Astrocyte (in vitro differentiated cells and primary cell): ENCODE measurements at regions not wholly inside any gene's neighbourhood (a gene's known extent, or its start where the extent isn't known, plus 50 kb on each side); places are given as distances from the start of the nearest gene placed in this dataset.

Experiments
- DNase-seq: peaks from one replicate; pipeline ENCODE4 v3.0.0-alpha.2; 2010; ENCODE audit warnings: low read depth
- FAIRE-seq: peaks from 2 replicates; lab custom pipeline; 2011; peaks lifted over from hg19 to GRCh38; lab: Jason Lieb, UNC
- H2AFZ ChIP-seq: 2 replicates; pipeline ENCODE4 v1.6.0; 2012; ENCODE audit warnings: low read depth, low read length, inconsistent platforms
- H3K27ac ChIP-seq: 2 replicates; pipeline ENCODE4 v1.5.1; 2011; ENCODE audit warnings: low read depth, low read length, inconsistent platforms
- H3K27me3 ChIP-seq: 2 replicates; pipeline ENCODE4 v1.6.0; 2011; ENCODE audit warnings: low read length, inconsistent platforms; ENCODE audit not compliant: insufficient read depth
- H3K36me3 ChIP-seq: 2 replicates; pipeline ENCODE4 v1.5.1; 2011; ENCODE audit warnings: low read length, inconsistent platforms; ENCODE audit not compliant: insufficient read depth
- H3K4me1 ChIP-seq: 2 replicates; pipeline ENCODE4 v1.5.1; 2011; ENCODE audit warnings: low read length, inconsistent platforms; ENCODE audit not compliant: insufficient read depth
- H3K4me2 ChIP-seq: 2 replicates; pipeline ENCODE4 v1.6.0; 2012; ENCODE audit warnings: low read length, inconsistent platforms
- H3K4me3 ChIP-seq: 2 replicates; pipeline ENCODE4 v1.5.1; 2011; ENCODE audit warnings: low read depth, mild to moderate bottlenecking, low read length, inconsistent platforms; ENCODE audit not compliant: insufficient read depth
- H3K79me2 ChIP-seq: 2 replicates; pipeline ENCODE4 v1.6.0; 2012; ENCODE audit warnings: mild to moderate bottlenecking, low read length, inconsistent platforms; ENCODE audit not compliant: insufficient read depth
- H3K9ac ChIP-seq: 2 replicates; pipeline ENCODE4 v1.6.0; 2012; ENCODE audit warnings: mild to moderate bottlenecking, low read length, inconsistent platforms
- H3K9me3 ChIP-seq: 2 replicates; pipeline ENCODE4 v1.5.1; 2012; ENCODE audit warnings: low read depth, mild to moderate bottlenecking, low read length, inconsistent platforms; ENCODE audit not compliant: insufficient read depth
- H4K20me1 ChIP-seq: 2 replicates; pipeline ENCODE4 v1.6.0; 2012; ENCODE audit warnings: low read length, inconsistent platforms; ENCODE audit not compliant: insufficient read depth
- H3K27ac Mint-ChIP-seq: one replicate; pipeline ENCODE4 v1.8.0; 2021; ENCODE audit warnings: mild to moderate bottlenecking, mixed read lengths; ENCODE audit not compliant: unreplicated experiment
- H3K27me3 Mint-ChIP-seq: one replicate; pipeline ENCODE4 v1.8.0; 2021; ENCODE audit warnings: low read depth, mixed read lengths; ENCODE audit not compliant: unreplicated experiment
- H3K36me3 Mint-ChIP-seq: one replicate; pipeline ENCODE4 v1.8.0; 2021; ENCODE audit warnings: low read depth, mixed read lengths; ENCODE audit not compliant: unreplicated experiment
- H3K4me1 Mint-ChIP-seq: one replicate; pipeline ENCODE4 v1.8.0; 2021; ENCODE audit warnings: low read depth, mixed read lengths; ENCODE audit not compliant: unreplicated experiment
- H3K4me3 Mint-ChIP-seq: one replicate; pipeline ENCODE4 v1.8.0; 2021; ENCODE audit warnings: mild to moderate bottlenecking, moderate library complexity, mixed read lengths; ENCODE audit not compliant: unreplicated experiment
- H3K9me3 Mint-ChIP-seq: one replicate; pipeline ENCODE4 v1.8.0; 2021; ENCODE audit warnings: mild to moderate bottlenecking, mixed read lengths; ENCODE audit not compliant: unreplicated experiment
- EZH2 ChIP-seq: IDR thresholded peaks from 2 replicates; pipeline ENCODE4 v1.6.1; 2012; ENCODE audit warnings: mild to moderate bottlenecking, low read length, inconsistent platforms; ENCODE audit not compliant: insufficient read depth
- TF ChIP-seq, protein P1 (sequence below): IDR thresholded peaks from 2 replicates; pipeline ENCODE4 v1.5.1; 2011; ENCODE audit warnings: low read depth, mild to moderate bottlenecking, inconsistent platforms, low read length, moderate library complexity; ENCODE audit not compliant: insufficient read depth

DNA sequence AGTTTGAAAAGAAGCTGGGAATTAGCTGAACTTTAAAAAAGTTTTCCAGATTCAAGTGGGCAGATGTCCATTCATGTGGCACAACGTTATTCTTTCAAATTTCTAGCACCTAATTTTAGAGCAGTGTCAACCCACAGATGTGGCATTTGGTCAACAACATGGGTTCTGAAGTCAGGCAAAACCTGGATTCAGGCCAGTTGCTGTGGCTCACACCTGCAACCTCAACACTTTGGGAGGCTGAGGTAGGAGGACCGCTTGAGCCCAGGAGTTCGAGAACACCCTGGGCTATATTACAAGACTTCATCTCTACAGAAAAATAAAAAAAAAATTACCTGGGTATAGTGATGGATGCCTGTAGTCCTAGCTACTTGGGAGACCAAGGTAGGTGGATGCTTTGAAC is 380.2 kb upstream of the SALL1 start:
- no peak for FAIRE-seq
- Histone ChIP-seq H3K4me2 (no peak overlapping the region), H2AFZ (no peak overlapping the region), H3K9ac (no peak overlapping the region), H3K36me3 (no peaks in the 10 kb centered on the region), H3K27me3 (no peaks in the 10 kb centered on the region), H3K4me1 (no peaks in the 10 kb centered on the region), H3K27ac (no peak overlapping the region), H3K9me3 (no peaks in the 10 kb centered on the region), H3K79me2 (no peaks in the 10 kb centered on the region), H3K4me3 (no peak overlapping the region), H4K20me1 (no peaks in the 10 kb centered on the region)
- peaks cover 4% of the 10 kb centered on the region for H3K9me3 Mint-ChIP-seq
- no peak for DNase-seq
- H3K4me3 Mint-ChIP-seq = no peak overlapping the region
- H3K36me3 Mint-ChIP-seq = no peaks in the 10 kb centered on the region
- no peak overlapping the region for H3K27ac Mint-ChIP-seq
- no peak for TF ChIP-seq EZH2
- TF ChIP-seq, protein P1, sequence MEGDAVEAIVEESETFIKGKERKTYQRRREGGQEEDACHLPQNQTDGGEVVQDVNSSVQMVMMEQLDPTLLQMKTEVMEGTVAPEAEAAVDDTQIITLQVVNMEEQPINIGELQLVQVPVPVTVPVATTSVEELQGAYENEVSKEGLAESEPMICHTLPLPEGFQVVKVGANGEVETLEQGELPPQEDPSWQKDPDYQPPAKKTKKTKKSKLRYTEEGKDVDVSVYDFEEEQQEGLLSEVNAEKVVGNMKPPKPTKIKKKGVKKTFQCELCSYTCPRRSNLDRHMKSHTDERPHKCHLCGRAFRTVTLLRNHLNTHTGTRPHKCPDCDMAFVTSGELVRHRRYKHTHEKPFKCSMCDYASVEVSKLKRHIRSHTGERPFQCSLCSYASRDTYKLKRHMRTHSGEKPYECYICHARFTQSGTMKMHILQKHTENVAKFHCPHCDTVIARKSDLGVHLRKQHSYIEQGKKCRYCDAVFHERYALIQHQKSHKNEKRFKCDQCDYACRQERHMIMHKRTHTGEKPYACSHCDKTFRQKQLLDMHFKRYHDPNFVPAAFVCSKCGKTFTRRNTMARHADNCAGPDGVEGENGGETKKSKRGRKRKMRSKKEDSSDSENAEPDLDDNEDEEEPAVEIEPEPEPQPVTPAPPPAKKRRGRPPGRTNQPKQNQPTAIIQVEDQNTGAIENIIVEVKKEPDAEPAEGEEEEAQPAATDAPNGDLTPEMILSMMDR = no peak
- H3K4me1 Mint-ChIP-seq = no peaks in the 10 kb centered on the region
- H3K27me3 Mint-ChIP-seq = peaks cover 16% of the 10 kb centered on the region

- Histone ChIP-seq H2AFZ (no peak overlapping the region), H3K9ac (no peak overlapping the region), H3K4me2 (no peak overlapping the region), H3K9me3 (no peaks in the 10 kb centered on the region), H3K27me3 (no peaks in the 10 kb centered on the region), H4K20me1 (no peaks in the 10 kb centered on the region), H3K4me1 (peaks cover 6% of the 10 kb centered on the region), H3K4me3 (no peak overlapping the region), H3K79me2 (no peaks in the 10 kb centered on the region), H3K36me3 (no peaks in the 10 kb centered on the region), H3K27ac (no peak overlapping the region)
- TF ChIP-seq, protein P1 = no peak
- TF ChIP-seq EZH2 = no peak
- Mint-ChIP-seq H3K27ac (no peak overlapping the region), H3K4me3 (no peak overlapping the region), H3K9me3 (peaks cover 7% of the 10 kb centered on the region), H3K4me1 (peaks cover 8% of the 10 kb centered on the region), H3K27me3 (peaks cover 8% of the 10 kb centered on the region), H3K36me3 (no peaks in the 10 kb centered on the region)
- DNase-seq (no peak), FAIRE-seq (peak; percentile 50)
These were observed 376.3 kb upstream of the SALL1 start for GRCh38 chr16:51527349-51527748.

- peaks cover 8% of the 10 kb centered on the region for H3K9me3 Mint-ChIP-seq
- H3K4me1 Mint-ChIP-seq = peaks cover 8% of the 10 kb centered on the region
- Histone ChIP-seq H3K9me3 (no peaks in the 10 kb centered on the region), H3K9ac (no peak overlapping the region), H3K4me3 (no peak overlapping the region), H3K4me2 (no peak overlapping the region), H3K79me2 (no peaks in the 10 kb centered on the region), H2AFZ (no peak overlapping the region), H3K4me1 (peaks cover 6% of the 10 kb centered on the region), H3K36me3 (no peaks in the 10 kb centered on the region), H4K20me1 (no peaks in the 10 kb centered on the region), H3K27me3 (no peaks in the 10 kb centered on the region), H3K27ac (no peak overlapping the region)
- no peak overlapping the region for H3K4me3 Mint-ChIP-seq
- H3K36me3 Mint-ChIP-seq = no peaks in the 10 kb centered on the region
- DNase-seq (no peak), FAIRE-seq (no peak)
- H3K27me3 Mint-ChIP-seq = peaks cover 8% of the 10 kb centered on the region
- H3K27ac Mint-ChIP-seq = no peak overlapping the region
- TF ChIP-seq EZH2 = no peak
- TF ChIP-seq, protein P1 = no peak
These were observed 375.6 kb upstream of the SALL1 start for GRCh38 chr16:51526621-51527020.
